ENCODE measurements at regions not wholly inside any gene's neighbourhood (a gene's known extent, or its start where the extent isn't known, plus 50 kb on each side); places are given as distances from the start of the nearest gene placed in this dataset.

GRCh38 chr2:43070030-43070429 is 156.4 kb downstream of the ZFP36L2 start:
- intact Hi-C loops (cut with micrococcal nuclease): no loop called here
- BruUV-seq (replicated peaks): no TSS peak

More at GRCh38 chr2:43070030-43070429, 156.4 kb downstream of the ZFP36L2 start:
- CTCF ChIA-PET: no interaction called here
- Histone ChIP-seq H3K27ac (ENCODE audit: low read depth, low read length) (no peak overlapping the region), H3K4me1 (ENCODE audit: control insufficient read depth in 1 of 2, insufficient read depth in 2 of 2, low read length in 2 of 2) (peaks cover 0 to 6% of the 10 kb centered on the region in 2 experiments; a peak in 1 of 4 replicates), H3K9me2 (ENCODE audit: insufficient read depth) (no peaks in the 10 kb centered on the region), H3K27me3 (ENCODE audit: insufficient read depth, low read length) (no peaks in the 10 kb centered on the region), H2AFZ (ENCODE audit: low read depth, low read length, poor library complexity, severe bottlenecking) (no peak overlapping the region), H3K9ac (ENCODE audit: low read length) (no peak overlapping the region), H3K4me3 (replicated peaks in 1 of 2; ENCODE audit: low read depth in 1 of 2, low read length in 2 of 2) (no peak overlapping the region), H3K9me3 (ENCODE audit: control insufficient read depth in 1 of 2, insufficient read depth in 1 of 2, low read depth in 1 of 2, low read length in 2 of 2) (no peaks in the 10 kb centered on the region), H3K4me2 (ENCODE audit: low read length) (no peak overlapping the region), H3K79me2 (ENCODE audit: insufficient read depth, low read length) (no peaks in the 10 kb centered on the region), H4K20me1 (ENCODE audit: insufficient read depth) (no peaks in the 10 kb centered on the region), H3K36me3 (ENCODE audit: control insufficient read depth in 1 of 2, insufficient read depth in 2 of 2, low read length in 2 of 2) (no peaks in the 10 kb centered on the region)
- DNase-seq (ENCODE audit: low read depth, low spot score): no peak
- POLR2A ChIA-PET: no interaction called here
- RAD21 ChIA-PET (ENCODE audit: low non-redundant PET in 1 of 2, low total read pairs in 2 of 2, uncharacterized antibody in 2 of 2, unreplicated experiment in 2 of 2): interaction anchor here in 1 of 2 experiments (0.6 kb wide), 1 partner anchor 36 kb away, joined by 3 read pairs; no protein-coding TSS in a partner anchor
- TF ChIP-seq EZH2 (IDR thresholded peaks at IDR 0.05): no peak
- TF ChIP-seq CEBPB (IDR thresholded peaks at IDR 0.05; ENCODE audit: low read depth): no peak
- no peak for TF ChIP-seq MAX (IDR thresholded peaks at IDR 0.05)
- TF ChIP-seq YY1 (IDR thresholded peaks at IDR 0.05; ENCODE audit: extremely low read depth, insufficient replicate concordance, low read depth, low read length): no peak
- TF ChIP-seq SP1 (IDR thresholded peaks at IDR 0.05; ENCODE audit: low read depth): no peak
- TF ChIP-seq POLR2AphosphoS5 (IDR thresholded peaks at IDR 0.05; ENCODE audit: low read depth, low read length): no peak
- no peak for TF ChIP-seq TCF7L2 (IDR thresholded peaks at IDR 0.05; ENCODE audit: borderline replicate concordance, extremely low read depth, insufficient read depth, insufficient read length)
- TF ChIP-seq ZNF274 (IDR thresholded peaks at IDR 0.05; ENCODE audit: low read depth, low read length): no peak
- TF ChIP-seq EZH2phosphoT487 (IDR thresholded peaks at IDR 0.05; ENCODE audit: borderline replicate concordance): no peak
- no peak for TF ChIP-seq REST (IDR thresholded peaks at IDR 0.05; ENCODE audit: low read depth)
- TF ChIP-seq FOSL1 (IDR thresholded peaks at IDR 0.05; ENCODE audit: low read depth): no peak
- TF ChIP-seq ELF1 (IDR thresholded peaks at IDR 0.05; ENCODE audit: borderline replicate concordance, low read depth): no peak
- no peak for TF ChIP-seq SIN3A (IDR thresholded peaks at IDR 0.05; ENCODE audit: low read depth)
- TF ChIP-seq CTCF (IDR thresholded peaks at IDR 0.05 in 2 of 3, conservative IDR thresholded peaks at IDR 0.05 in 1 of 3; ENCODE audit: borderline replicate concordance in 1 of 3, insufficient read depth in 1 of 3, low read depth in 2 of 3, low read length in 2 of 3): no peak
- TF ChIP-seq EGR1 (IDR thresholded peaks at IDR 0.05; ENCODE audit: low read depth): no peak
- TF ChIP-seq CBX3 (IDR thresholded peaks at IDR 0.05; ENCODE audit: low read depth): no peak
- no peak for TF ChIP-seq RAD21 (IDR thresholded peaks at IDR 0.05; ENCODE audit: low read depth)
- TF ChIP-seq ZFX (IDR thresholded peaks at IDR 0.05): no peak
- TF ChIP-seq SRF (IDR thresholded peaks at IDR 0.05; ENCODE audit: low read depth): no peak
- TF ChIP-seq ATF3 (IDR thresholded peaks at IDR 0.05): no peak
- ATAC-seq: no peak
